ENCODE measurements at regions not wholly inside any gene's neighbourhood (a gene's known extent, or its start where the extent isn't known, plus 50 kb on each side); places are given as distances from the start of the nearest gene placed in this dataset.

GRCh38 chr13:88824218-88824617 is 1153.0 kb downstream of the SLITRK5 start (continued):
- no peak for TF ChIP-seq RBM17 (IDR thresholded peaks at IDR 0.05; ENCODE audit: borderline replicate concordance, low read depth, low read length)

GRCh38 chr13:88840085-88840484 is 1168.9 kb downstream of the SLITRK5 start:
- H2AFZ ChIP-seq (ENCODE audit: low read depth, low read length): no peak overlapping the region
- H3K27me3 ChIP-seq (ENCODE audit: control insufficient read depth in 2 of 2, insufficient read depth in 2 of 2, low read length in 2 of 2): no peaks in the 10 kb centered on the region
- H3K4me3 ChIP-seq: no peak overlapping the region
- H3K4me1 ChIP-seq (replicated peaks in 1 of 2; ENCODE audit: control insufficient read depth in 2 of 2, insufficient read depth in 2 of 2, low read length in 2 of 2): no peaks in the 10 kb centered on the region
- no peaks in the 10 kb centered on the region for H3K79me2 ChIP-seq (ENCODE audit: control insufficient read depth, insufficient read depth, low read length)
- no peak overlapping the region for H3K9ac ChIP-seq (ENCODE audit: insufficient read depth in 1 of 2, low read depth in 2 of 2, low read length in 2 of 2)
- no peaks in the 10 kb centered on the region for H3K9me1 ChIP-seq (ENCODE audit: control insufficient read depth, insufficient read depth, low read length)
- DNase-seq (ENCODE audit: extremely low read depth in 1 of 4, low spot score in 3 of 4) (no peak), FAIRE-seq (no peak), ATAC-seq (no peak)
- no peak overlapping the region for H3K27ac ChIP-seq (ENCODE audit: extremely low read depth, low read depth, low read length)
- no peak overlapping the region for H3K4me2 ChIP-seq (ENCODE audit: insufficient read depth, low read length)
- H3K9me3 ChIP-seq (replicated peaks; ENCODE audit: control insufficient read depth, insufficient read depth, low read depth, low read length): no peaks in the 10 kb centered on the region
- intact Hi-C loops (cut with micrococcal nuclease) (no loop called here), in situ Hi-C loops (cut with MboI) (no loop called here)
- no peaks in the 10 kb centered on the region for H4K20me1 ChIP-seq (replicated peaks; ENCODE audit: control insufficient read depth, insufficient read depth, low read length)
- ChIA-PET CTCF (ENCODE audit: low intra/inter-chr PET ratio) (no interaction called here), POLR2A (no interaction called here)
- BruUV-seq (replicated peaks): no TSS peak
- 0% methylated on average over 1 of the region's 3 CpGs for WGBS (ENCODE audit: insufficient coverage, low coverage, missing lambda C conversion rate)
- H3K36me3 ChIP-seq (ENCODE audit: control insufficient read depth, insufficient read depth, low read length): no peaks in the 10 kb centered on the region
- no peak for TF ChIP-seq MBD2 (IDR thresholded peaks at IDR 0.05; ENCODE audit: borderline replicate concordance, low read depth)
- TF ChIP-seq VEZF1 (CRISPR knock-in tag; IDR thresholded peaks at IDR 0.05): no peak
- no peak for TF ChIP-seq PPARD (CRISPR knock-in tag; IDR thresholded peaks at IDR 0.05)
- no peak for TF ChIP-seq CHD1 (IDR thresholded peaks at IDR 0.05; ENCODE audit: low read length)
- TF ChIP-seq ZNF41 (CRISPR knock-in tag; conservative IDR thresholded peaks at IDR 0.05): no peak
- TF ChIP-seq BRF2 (IDR thresholded peaks at IDR 0.05; ENCODE audit: borderline replicate concordance, insufficient read depth, insufficient read length): no peak
- no peak for TF ChIP-seq ZBTB40 (IDR thresholded peaks at IDR 0.05)
- TF ChIP-seq ZBTB40 (CRISPR knock-in tag; IDR thresholded peaks at IDR 0.05): no peak
- TF ChIP-seq HOXB6 (CRISPR knock-in tag; IDR thresholded peaks at IDR 0.05; ENCODE audit: borderline replicate concordance): no peak

All from K562 (cell line).